ENCODE measurements at regions not wholly inside any gene's neighbourhood (a gene's known extent, or its start where the extent isn't known, plus 50 kb on each side); places are given as distances from the start of the nearest gene placed in this dataset.

GRCh38 chr3:117979466-117979865, 1055.2 kb downstream of the IGSF11 start:
- 93% methylated on average over 4 of the region's 4 CpGs for WGBS
- Histone ChIP-seq H3K9me3 (no peaks in the 10 kb centered on the region), H3K4me1 (replicated peaks) (no peaks in the 10 kb centered on the region), H3K27me3 (replicated peaks; ENCODE audit: insufficient read depth) (no peaks in the 10 kb centered on the region), H3K4me3 (no peak overlapping the region), H3K36me3 (no peaks in the 10 kb centered on the region), H3K27ac (no peak overlapping the region)
- DNase-seq (ENCODE audit: low spot score), result no peak
- TF ChIP-seq POLR2A (IDR thresholded peaks at IDR 0.05) (no peak), CTCF (IDR thresholded peaks at IDR 0.05) (no peak), POLR2AphosphoS5 (IDR thresholded peaks at IDR 0.05) (no peak)
- intact Hi-C loops (cut with DNase I), result no loop called here

DNA sequence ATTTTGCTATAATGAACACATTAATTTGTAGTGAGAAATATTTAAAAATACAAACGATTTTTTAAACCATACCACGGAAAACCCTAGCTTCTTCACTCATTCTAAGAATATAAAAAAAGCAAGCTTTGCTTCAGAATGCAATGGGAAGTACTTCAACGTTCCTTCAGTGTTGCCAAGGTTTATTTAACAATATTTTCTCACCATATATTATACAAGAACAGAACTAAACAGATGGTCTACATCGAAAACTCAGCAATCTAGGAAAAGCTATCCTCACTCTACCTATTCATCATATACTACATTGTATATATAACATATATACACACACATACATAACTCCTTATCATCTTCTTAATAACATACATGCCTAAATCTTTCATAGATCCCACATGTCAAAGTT, 1047.4 kb downstream of the IGSF11 start:
- intact Hi-C loops (cut with DNase I), result no loop called here
- no peak for DNase-seq (ENCODE audit: low spot score)

GRCh38 chr3:117989982-117990381, 1044.7 kb downstream of the IGSF11 start:
- TF ChIP-seq POLR2AphosphoS5 (IDR thresholded peaks at IDR 0.05), result no peak
- no peak for TF ChIP-seq POLR2A (IDR thresholded peaks at IDR 0.05)
- no peak for TF ChIP-seq CTCF (IDR thresholded peaks at IDR 0.05)
- H3K9me3 ChIP-seq, result no peaks in the 10 kb centered on the region
- H3K27me3 ChIP-seq (replicated peaks; ENCODE audit: insufficient read depth), result no peaks in the 10 kb centered on the region
- no peak for DNase-seq (ENCODE audit: low spot score)
- intact Hi-C loops (cut with DNase I), result loop anchor here (10.0 kb wide), 2 partner anchors 1125 to 1215 kb away; no protein-coding TSS in a partner anchor
- H3K4me1 ChIP-seq (replicated peaks), result no peaks in the 10 kb centered on the region
- WGBS, result 89% methylated on average over 1 of the region's 1 CpG
- H3K27ac ChIP-seq, result no peak overlapping the region
- no peak overlapping the region for H3K4me3 ChIP-seq
- H3K36me3 ChIP-seq, result no peaks in the 10 kb centered on the region

More for the DNA sequence above, 1047.4 kb downstream of the IGSF11 start:
- 63% methylated on average over 4 of the region's 4 CpGs for WGBS
- Histone ChIP-seq H3K4me1 (replicated peaks) (no peaks in the 10 kb centered on the region), H3K36me3 (no peaks in the 10 kb centered on the region), H3K4me3 (no peak overlapping the region), H3K27ac (no peak overlapping the region), H3K9me3 (no peaks in the 10 kb centered on the region), H3K27me3 (replicated peaks; ENCODE audit: insufficient read depth) (no peaks in the 10 kb centered on the region)
- TF ChIP-seq POLR2AphosphoS5 (IDR thresholded peaks at IDR 0.05), result no peak
- TF ChIP-seq CTCF (IDR thresholded peaks at IDR 0.05), result no peak
- no peak for TF ChIP-seq POLR2A (IDR thresholded peaks at IDR 0.05)

DNA sequence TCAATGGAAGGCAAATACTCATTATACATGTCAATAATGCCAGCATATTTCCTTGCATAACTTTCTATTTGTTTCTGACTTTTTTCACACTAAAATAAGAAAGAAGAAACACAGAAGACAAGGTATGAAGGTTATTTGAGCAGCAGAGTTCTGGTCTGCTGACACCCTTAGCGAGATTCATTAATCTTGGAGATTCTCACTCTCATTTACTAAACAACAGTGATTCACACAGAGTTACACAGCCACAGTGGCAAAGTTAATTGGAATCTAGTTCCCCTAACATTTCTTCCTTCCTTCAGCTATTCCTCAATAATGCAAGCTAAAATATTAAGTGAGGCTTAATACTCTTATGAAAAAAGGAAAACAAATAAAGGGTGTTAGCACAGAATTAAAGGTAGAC, 1044.0 kb downstream of the IGSF11 start:
- Histone ChIP-seq H3K27me3 (replicated peaks; ENCODE audit: insufficient read depth) (no peaks in the 10 kb centered on the region), H3K4me3 (no peak overlapping the region), H3K9me3 (no peaks in the 10 kb centered on the region), H3K36me3 (no peaks in the 10 kb centered on the region), H3K27ac (no peak overlapping the region), H3K4me1 (replicated peaks) (no peaks in the 10 kb centered on the region)
- DNase-seq (ENCODE audit: low spot score), result no peak
- 89% methylated on average over 1 of the region's 1 CpG for WGBS
- TF ChIP-seq CTCF (IDR thresholded peaks at IDR 0.05), result no peak
- TF ChIP-seq POLR2AphosphoS5 (IDR thresholded peaks at IDR 0.05), result no peak
- no peak for TF ChIP-seq POLR2A (IDR thresholded peaks at IDR 0.05)
- intact Hi-C loops (cut with DNase I), result loop anchor here (10.0 kb wide), 2 partner anchors 1126 to 1216 kb away; no protein-coding TSS in a partner anchor

- Histone ChIP-seq H3K9me3 (no peaks in the 10 kb centered on the region), H3K27me3 (replicated peaks; ENCODE audit: insufficient read depth) (no peaks in the 10 kb centered on the region), H3K27ac (no peak overlapping the region), H3K36me3 (no peaks in the 10 kb centered on the region), H3K4me3 (peak overlapping the region; percentile 37 to 47), H3K4me1 (replicated peaks) (no peaks in the 10 kb centered on the region)
- intact Hi-C loops (cut with DNase I), result loop anchor here (10.0 kb wide), 2 partner anchors 1131 to 1221 kb away; no protein-coding TSS in a partner anchor
- TF ChIP-seq POLR2AphosphoS5 (IDR thresholded peaks at IDR 0.05) (no peak), POLR2A (IDR thresholded peaks at IDR 0.05) (no peak), CTCF (IDR thresholded peaks at IDR 0.05) (no peak)
- WGBS, result 11% methylated on average over 9 of the region's 9 CpGs
- DNase-seq (ENCODE audit: low spot score), result no peak
Measured at GRCh38 chr3:117995842-117996437, 1038.7 kb downstream of the IGSF11 start.

Data from prostate gland (tissue), 2 donors.